K562 (cell line): ENCODE measurements at regions not wholly inside any gene's neighbourhood (a gene's known extent, or its start where the extent isn't known, plus 50 kb on each side); places are given as distances from the start of the nearest gene placed in this dataset.

Experiments used
- ATF1 ChIP-seq, 2 experiments: fragments of 450-650 bp in 1 of 2; IDR thresholded peaks; 2 replicates each; pipeline ENCODE4 v1.6.1; 2016; ENCODE audit warnings: missing compliant biosample characterization in 1 of 2, missing genetic modification characterization in 1 of 2
- ATF7 ChIP-seq: fragments of 450-650 bp; IDR thresholded peaks from 2 replicates; pipeline ENCODE4 v1.7.1; 2014; ENCODE audit warnings: mild to moderate bottlenecking, moderate library complexity
- BRD9 ChIP-seq: fragments of 450-650 bp; IDR thresholded peaks from 2 replicates; pipeline ENCODE4 v1.6.1; 2018; ENCODE audit warnings: low read depth; ENCODE audit not compliant: partially characterized antibody
- CXXC5 ChIP-seq: fragments of 250-450 bp; sonication (Bioruptor Pico); IDR thresholded peaks from 2 replicates; pipeline ENCODE4 v1.8.0; 2022; ENCODE audit warnings: inconsistent platforms, mild to moderate bottlenecking, moderate library complexity
- DPF2 ChIP-seq: fragments of 450-650 bp; IDR thresholded peaks from 2 replicates; pipeline ENCODE4 v1.6.1; 2016
- ELF2 ChIP-seq: fragments of 250-450 bp; sonication (Bioruptor Pico); IDR thresholded peaks from 2 replicates; pipeline ENCODE4 v1.5.0; 2021; ENCODE audit warnings: mild to moderate bottlenecking
- FIP1L1 ChIP-seq: fragments of 200-400 bp; formaldehyde crosslinking; IDR thresholded peaks from 2 replicates; pipeline ENCODE4 v1.6.1; 2018; ENCODE audit warnings: mild to moderate bottlenecking, low read depth, low read length; ENCODE audit not compliant: poor library complexity, severe bottlenecking
- HOXB6 ChIP-seq: fragments of 250-450 bp; sonication (Bioruptor Pico); IDR thresholded peaks from 2 replicates; pipeline ENCODE4 v1.5.1; 2022; ENCODE audit warnings: mild to moderate bottlenecking, borderline replicate concordance
- KLF6 ChIP-seq: fragments of 250-450 bp; sonication (Bioruptor Pico); IDR thresholded peaks from 2 replicates; pipeline ENCODE4 v1.4.0; 2020; ENCODE audit warnings: mild to moderate bottlenecking, moderate library complexity, borderline replicate concordance
- MYC ChIP-seq, 2 experiments: fragments of 250-450 bp in 1 of 2; sonication (Bioruptor Pico) in 1 of 2; IDR thresholded peaks; 2 replicates each; pipeline versions ENCODE4 v1.5.1 to v1.6.1; 2012 to 2021; ENCODE audit warnings: low read depth in 2 of 2, borderline replicate concordance in 1 of 2, improper control_type of control experiment in 1 of 2, low read length in 1 of 2, mild to moderate bottlenecking in 1 of 2, moderate library complexity in 1 of 2
- NCOA2 ChIP-seq, 2 experiments: fragments of 450-650 bp; IDR thresholded peaks; 2 replicates each; pipeline ENCODE4 v1.6.1; 2018; ENCODE audit warnings: mild to moderate bottlenecking in 2 of 2, moderate library complexity in 1 of 2; ENCODE audit not compliant: partially characterized antibody in 2 of 2
- PATZ1 ChIP-seq: fragments of 250-450 bp; sonication (Bioruptor Pico); IDR thresholded peaks from 2 replicates; pipeline ENCODE4 v1.5.0; 2020; ENCODE audit warnings: mild to moderate bottlenecking, borderline replicate concordance
- SMARCC2 ChIP-seq: fragments of 450-650 bp; IDR thresholded peaks from 2 replicates; pipeline ENCODE4 v1.6.1; 2017; ENCODE audit warnings: antibody characterized with exemption, moderate library complexity, mild to moderate bottlenecking, low read depth
- SOX6 ChIP-seq: fragments of 450-650 bp; IDR thresholded peaks from 2 replicates; pipeline ENCODE4 v1.6.1; 2014; ENCODE audit warnings: mild to moderate bottlenecking
- STAT5B ChIP-seq: fragments of 250-450 bp; sonication (Bioruptor Pico); IDR thresholded peaks from 2 replicates; pipeline ENCODE4 v1.8.0; 2021; ENCODE audit warnings: mild to moderate bottlenecking, inconsistent platforms
- TAF9B ChIP-seq: fragments of 450-650 bp; IDR thresholded peaks from 2 replicates; pipeline ENCODE4 v1.6.1; 2018; ENCODE audit warnings: mild to moderate bottlenecking; ENCODE audit not compliant: partially characterized antibody
- TEAD2 ChIP-seq: fragments of 450-650 bp; IDR thresholded peaks from 2 replicates; pipeline ENCODE4 v1.6.1; 2016; ENCODE audit warnings: missing genetic modification characterization, control low read depth, missing compliant biosample characterization
- VEZF1 ChIP-seq: fragments of 200-800 bp; sonication (Bioruptor generic); IDR thresholded peaks from 2 replicates; pipeline ENCODE4 v1.6.1; 2017; ENCODE audit warnings: missing genetic modification characterization, missing compliant biosample characterization
- ZNF184 ChIP-seq: sonication (generic); formaldehyde crosslinking; IDR thresholded peaks from 2 replicates; pipeline ENCODE4 v1.5.0; 2020; ENCODE audit warnings: missing genetic modification reagents
- ZNF3 ChIP-seq: fragments of 250-450 bp; sonication (Bioruptor Pico); IDR thresholded peaks from 2 replicates; pipeline ENCODE4 v1.5.0; 2021; ENCODE audit warnings: mild to moderate bottlenecking, moderate library complexity
- TF ChIP-seq, protein P1 (sequence below): fragments of 200-400 bp; formaldehyde crosslinking; IDR thresholded peaks from 2 replicates; pipeline ENCODE4 v1.6.1; 2017; ENCODE audit warnings: mild to moderate bottlenecking, low read depth, low read length, moderate library complexity
- TF ChIP-seq, protein P2 (sequence below): fragments of 450-650 bp; IDR thresholded peaks from 2 replicates; pipeline ENCODE4 v1.6.1; 2016

DNA sequence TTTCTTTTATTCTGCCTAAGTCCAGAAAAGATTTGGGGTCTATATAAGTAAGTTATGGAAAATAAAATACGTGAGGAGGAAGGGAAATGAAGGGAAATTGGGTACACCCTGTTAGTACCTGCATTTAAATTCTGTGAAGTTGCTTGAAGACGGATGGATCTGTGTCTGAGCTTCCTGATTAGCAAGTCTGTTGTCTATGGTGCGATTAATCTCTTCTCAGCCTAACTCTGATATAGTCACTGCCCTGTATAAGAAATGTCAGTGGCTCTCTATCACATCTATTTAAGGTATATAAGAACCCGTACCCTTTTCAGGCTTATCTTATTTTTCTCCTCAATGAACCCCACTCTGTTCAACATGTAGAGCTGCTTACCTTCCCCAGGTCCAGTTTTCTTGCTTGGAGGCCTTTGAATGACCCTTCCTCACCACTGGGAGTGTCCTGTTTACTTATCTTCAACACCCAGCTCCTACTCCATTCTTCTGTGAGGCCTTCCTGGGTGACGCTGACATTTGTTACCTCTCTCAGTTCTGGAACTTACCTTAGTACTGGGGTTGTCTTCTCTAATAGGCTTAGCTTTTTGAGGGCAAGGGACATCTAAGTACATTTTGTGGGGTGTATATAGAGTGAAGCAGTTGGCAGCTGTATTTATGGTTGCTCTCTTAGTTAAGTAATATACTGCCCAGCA, 149.6 kb upstream of the PRPS1L1 start (continued):
- TF ChIP-seq TAF9B (no peak), FIP1L1 (no peak), HOXB6 (no peak), DPF2 (peak; percentile 85), ATF7 (peak; percentile 23; the same call in 1 of the 2 replicates), ELF2 (CRISPR knock-in tag) (no peak), ATF1 (CRISPR knock-in tag; IDR thresholded peaks at IDR 0.05) (no peak), ATF1 (tag; IDR thresholded peaks at IDR 0.05) (peak; percentile 46), SOX6 (peak; percentile 88), STAT5B (CRISPR knock-in tag) (no peak), ZNF3 (CRISPR knock-in tag) (no peak), ZNF184 (CRISPR knock-in tag) (no peak), TEAD2 (tag) (0 out of 2 replicates have a peak, but pooled peaks have one; percentile 20), VEZF1 (CRISPR knock-in tag) (no peak), SMARCC2 (peak; percentile 60; the same call in 1 of the 2 replicates), MYC (IDR thresholded peaks at IDR 0.05; ENCODE audit: low read depth, low read length) (no peak), MYC (CRISPR knock-in tag; IDR thresholded peaks at IDR 0.05; ENCODE audit: borderline replicate concordance, low read depth) (no peak), CXXC5 (peak; percentile 42), BRD9 (no peak), KLF6 (CRISPR knock-in tag) (peak; percentile 56; the same call in 1 of the 2 replicates), NCOA2 (IDR thresholded peaks at IDR 0.05; ENCODE audit: partially characterized antibody in 2 of 2) (no peak), PATZ1 (CRISPR knock-in tag) (peak; percentile 54; the same call in 1 of the 2 replicates)
- TF ChIP-seq, protein P1, sequence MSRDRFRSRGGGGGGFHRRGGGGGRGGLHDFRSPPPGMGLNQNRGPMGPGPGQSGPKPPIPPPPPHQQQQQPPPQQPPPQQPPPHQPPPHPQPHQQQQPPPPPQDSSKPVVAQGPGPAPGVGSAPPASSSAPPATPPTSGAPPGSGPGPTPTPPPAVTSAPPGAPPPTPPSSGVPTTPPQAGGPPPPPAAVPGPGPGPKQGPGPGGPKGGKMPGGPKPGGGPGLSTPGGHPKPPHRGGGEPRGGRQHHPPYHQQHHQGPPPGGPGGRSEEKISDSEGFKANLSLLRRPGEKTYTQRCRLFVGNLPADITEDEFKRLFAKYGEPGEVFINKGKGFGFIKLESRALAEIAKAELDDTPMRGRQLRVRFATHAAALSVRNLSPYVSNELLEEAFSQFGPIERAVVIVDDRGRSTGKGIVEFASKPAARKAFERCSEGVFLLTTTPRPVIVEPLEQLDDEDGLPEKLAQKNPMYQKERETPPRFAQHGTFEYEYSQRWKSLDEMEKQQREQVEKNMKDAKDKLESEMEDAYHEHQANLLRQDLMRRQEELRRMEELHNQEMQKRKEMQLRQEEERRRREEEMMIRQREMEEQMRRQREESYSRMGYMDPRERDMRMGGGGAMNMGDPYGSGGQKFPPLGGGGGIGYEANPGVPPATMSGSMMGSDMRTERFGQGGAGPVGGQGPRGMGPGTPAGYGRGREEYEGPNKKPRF: no peak
- TF ChIP-seq, protein P2, sequence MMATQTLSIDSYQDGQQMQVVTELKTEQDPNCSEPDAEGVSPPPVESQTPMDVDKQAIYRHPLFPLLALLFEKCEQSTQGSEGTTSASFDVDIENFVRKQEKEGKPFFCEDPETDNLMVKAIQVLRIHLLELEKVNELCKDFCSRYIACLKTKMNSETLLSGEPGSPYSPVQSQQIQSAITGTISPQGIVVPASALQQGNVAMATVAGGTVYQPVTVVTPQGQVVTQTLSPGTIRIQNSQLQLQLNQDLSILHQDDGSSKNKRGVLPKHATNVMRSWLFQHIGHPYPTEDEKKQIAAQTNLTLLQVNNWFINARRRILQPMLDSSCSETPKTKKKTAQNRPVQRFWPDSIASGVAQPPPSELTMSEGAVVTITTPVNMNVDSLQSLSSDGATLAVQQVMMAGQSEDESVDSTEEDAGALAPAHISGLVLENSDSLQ: peak; percentile 9; the same call in 1 of the 2 replicates
